A549 (cell line): ENCODE measurements at regions not wholly inside any gene's neighbourhood (a gene's known extent, or its start where the extent isn't known, plus 50 kb on each side); places are given as distances from the start of the nearest gene placed in this dataset.

Source experiments
- ATAC-seq, 2 experiments: fragments of 200-7000 bp in 1 of 2; fragments of >200 bp in 1 of 2; cut with Nextera tagmentation in 1 of 2; cut with Tn5 transposase in 1 of 2; 3 replicates each; pipeline versions ENCODE4 v1.8.0 to v1.9.1; 2018 to 2020; ENCODE audit warnings: mild to moderate bottlenecking in 1 of 2, moderate library complexity in 1 of 2
- CTCF ChIA-PET: fragments of 300-600 bp; sonication (Branson Sonifier 250); formaldehyde crosslinking; extraction: SDS; loops from one replicate; lab custom pipeline; 2021; ENCODE audit warnings: antibody characterized with exemption, inconsistent platforms; lab: Yijun Ruan, JAX
- POLR2A ChIA-PET: fragments of 350-600 bp; formaldehyde crosslinking; extraction: SDS; loops from one replicate; lab custom pipeline; 2021; ENCODE audit warnings: antibody characterized with exemption, inconsistent platforms; lab: Yijun Ruan, JAX
- DNase-seq, 2 experiments: peaks; one replicate each; pipeline versions ENCODE4 v3.0.0 to v3.0.0-alpha.2; 2011 to 2016; ENCODE audit warnings: low read depth in 1 of 2, low spot score in 1 of 2
- FAIRE-seq: peaks from 2 replicates; lab custom pipeline; 2011; peaks lifted over from hg19 to GRCh38; lab: Jason Lieb, UNC
- H3K27ac ChIP-seq, 2 experiments: fragments of >200 bp; sonication (Bioruptor Twin); formaldehyde crosslinking; 3 replicates each; pipeline ENCODE4 v1.5.1; 2016 to 2017
- H3K4me1 ChIP-seq: fragments of >200 bp; sonication (Bioruptor Twin); formaldehyde crosslinking; 3 replicates; pipeline ENCODE4 v1.6.1; 2016
- H3K4me2 ChIP-seq: fragments of >200 bp; sonication (Bioruptor Twin); formaldehyde crosslinking; 3 replicates; pipeline ENCODE4 v1.6.1; 2016
- H3K4me3 ChIP-seq: fragments of >200 bp; sonication (Bioruptor Twin); formaldehyde crosslinking; 3 replicates; pipeline ENCODE4 v1.5.1; 2016
- H3K9me3 ChIP-seq: fragments of >200 bp; sonication (Bioruptor Twin); formaldehyde crosslinking; 3 replicates; pipeline ENCODE4 v1.6.1; 2016
- ATOH8 ChIP-seq: fragments of 250-450 bp; sonication (Bioruptor Pico); IDR thresholded peaks from 2 replicates; pipeline ENCODE4 v1.5.0; 2020; ENCODE audit warnings: low read depth, mild to moderate bottlenecking, moderate library complexity
- BCL3 ChIP-seq: fragments of >200 bp; sonication (Bioruptor Twin); formaldehyde crosslinking; IDR thresholded peaks from 3 replicates; pipeline ENCODE4 v1.6.1; 2016
- CBX8 ChIP-seq: fragments of 200-600 bp; sonication (generic); IDR thresholded peaks from 2 replicates; pipeline ENCODE4 v1.6.1; 2016
- CEBPB ChIP-seq, 2 experiments: fragments of >200 bp in 1 of 2; sonication (Bioruptor Twin) in 1 of 2; formaldehyde crosslinking in 1 of 2; IDR thresholded peaks; 2 replicates each; pipeline ENCODE4 v1.6.1; 2012 to 2016
- CHD4 ChIP-seq: fragments of 200-600 bp; sonication (generic); IDR thresholded peaks from 2 replicates; pipeline ENCODE4 v1.6.1; 2016; ENCODE audit warnings: antibody characterized with exemption, mild to moderate bottlenecking, borderline replicate concordance
- EHF ChIP-seq: fragments of 250-450 bp; sonication (Bioruptor Pico); IDR thresholded peaks from 2 replicates; pipeline ENCODE4 v1.5.0; 2020; ENCODE audit warnings: mild to moderate bottlenecking
- ESRRA ChIP-seq: fragments of 150-350 bp; IDR thresholded peaks from 2 replicates; pipeline ENCODE4 v1.6.1; 2014; ENCODE audit warnings: mild to moderate bottlenecking, low read length, borderline replicate concordance
- FOSB ChIP-seq: fragments of 250-450 bp; sonication (Bioruptor Pico); IDR thresholded peaks from 2 replicates; pipeline ENCODE4 v1.5.0; 2020; ENCODE audit warnings: mild to moderate bottlenecking, moderate library complexity
- FOXS1 ChIP-seq: fragments of 250-450 bp; sonication (Bioruptor Pico); IDR thresholded peaks from 2 replicates; pipeline ENCODE4 v1.5.0; 2020; ENCODE audit warnings: mild to moderate bottlenecking, moderate library complexity
- HDAC2 ChIP-seq: fragments of 200-600 bp; sonication (generic); IDR thresholded peaks from 2 replicates; pipeline ENCODE4 v1.6.1; 2016
- HMGXB4 ChIP-seq: fragments of 250-450 bp; sonication (Bioruptor Pico); IDR thresholded peaks from 2 replicates; pipeline ENCODE4 v1.5.0; 2021; ENCODE audit warnings: mild to moderate bottlenecking, moderate library complexity, borderline replicate concordance
- HOXA7 ChIP-seq: fragments of 250-450 bp; sonication (Bioruptor Pico); IDR thresholded peaks from 2 replicates; pipeline ENCODE4 v1.5.0; 2020; ENCODE audit warnings: mild to moderate bottlenecking, moderate library complexity
- HOXB13 ChIP-seq: fragments of 250-450 bp; sonication (Bioruptor Pico); IDR thresholded peaks from 2 replicates; pipeline ENCODE4 v1.5.0; 2020; ENCODE audit warnings: low read depth, mild to moderate bottlenecking, moderate library complexity
- JUNB ChIP-seq: fragments of >200 bp; sonication (Bioruptor Twin); formaldehyde crosslinking; IDR thresholded peaks from 2 replicates; pipeline ENCODE4 v1.6.1; 2016
- POLR2A ChIP-seq: IDR thresholded peaks from 2 replicates; pipeline ENCODE4 v1.6.1; 2012; ENCODE audit warnings: mild to moderate bottlenecking, low read length
- SMC3 ChIP-seq: fragments of >200 bp; sonication (Bioruptor Twin); formaldehyde crosslinking; IDR thresholded peaks from 3 replicates; pipeline ENCODE4 v1.6.1; 2018; ENCODE audit warnings: inconsistent platforms
- USF2 ChIP-seq: fragments of 450-650 bp; IDR thresholded peaks from 2 replicates; pipeline ENCODE4 v1.6.1; 2014; ENCODE audit warnings: antibody characterized with exemption
- ZNF302 ChIP-seq: fragments of 250-450 bp; sonication (Bioruptor Pico); IDR thresholded peaks from 2 replicates; pipeline ENCODE4 v1.9.0; 2021; ENCODE audit warnings: inconsistent platforms, mild to moderate bottlenecking, moderate library complexity
- ZSCAN20 ChIP-seq: fragments of 250-450 bp; sonication (Bioruptor Pico); IDR thresholded peaks from 2 replicates; pipeline ENCODE4 v1.8.0; 2022; ENCODE audit warnings: mild to moderate bottlenecking, moderate library complexity
- WGBS: methylation state at CpG from one replicate; pipeline ENCODE4 v1.1.6; 2017; ENCODE audit errors: missing lambda C conversion rate; 5-methylcytosine and 5-hydroxymethylcytosine counted together
- TF ChIP-seq, protein P1 (sequence below): IDR thresholded peaks from 2 replicates; pipeline ENCODE4 v1.6.1; 2012

DNA sequence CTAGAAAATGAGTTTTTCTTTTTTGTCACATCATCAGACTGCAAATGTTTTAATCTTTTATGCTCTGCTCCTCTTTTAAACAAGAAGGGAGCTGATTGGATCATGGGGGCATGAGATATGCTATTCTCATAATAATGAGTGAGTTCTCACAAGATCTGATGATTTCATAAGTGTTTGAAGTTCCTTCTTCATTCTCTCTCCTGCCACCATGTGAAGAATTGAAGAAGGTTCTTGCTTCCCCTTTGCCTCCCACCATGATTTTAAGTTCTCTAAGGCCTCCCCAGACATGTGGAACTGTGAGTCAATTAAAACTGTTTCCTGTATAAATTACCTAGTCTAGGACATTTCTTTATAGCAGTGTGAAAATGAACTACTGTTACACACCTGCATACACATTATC is 218.2 kb downstream of the NRIP1 start (continued):
- no peak for TF ChIP-seq HMGXB4

GRCh38 chr21:14844001-14844400 is 220.8 kb downstream of the NRIP1 start:
- DNase-seq (no peak), FAIRE-seq (no peak), ATAC-seq (no peak)
- Histone ChIP-seq H3K4me1 (no peaks in the 10 kb centered on the region), H3K4me2 (no peak overlapping the region), H3K4me3 (no peak overlapping the region), H3K9me3 (peaks cover 3% of the 10 kb centered on the region; the same call in 2 of the 3 replicates), H3K27ac (no peak overlapping the region)
- POLR2A ChIA-PET = no interaction called here
- TF ChIP-seq HDAC2 = no peak
- TF ChIP-seq FOXS1 (CRISPR knock-in tag) = no peak
- no peak for TF ChIP-seq CBX8
- TF ChIP-seq SMC3 = no peak
- TF ChIP-seq ATOH8 = no peak
- TF ChIP-seq HOXB13 (CRISPR knock-in tag) = no peak
- TF ChIP-seq FOSB (CRISPR knock-in tag) = no peak
- TF ChIP-seq, protein P1, sequence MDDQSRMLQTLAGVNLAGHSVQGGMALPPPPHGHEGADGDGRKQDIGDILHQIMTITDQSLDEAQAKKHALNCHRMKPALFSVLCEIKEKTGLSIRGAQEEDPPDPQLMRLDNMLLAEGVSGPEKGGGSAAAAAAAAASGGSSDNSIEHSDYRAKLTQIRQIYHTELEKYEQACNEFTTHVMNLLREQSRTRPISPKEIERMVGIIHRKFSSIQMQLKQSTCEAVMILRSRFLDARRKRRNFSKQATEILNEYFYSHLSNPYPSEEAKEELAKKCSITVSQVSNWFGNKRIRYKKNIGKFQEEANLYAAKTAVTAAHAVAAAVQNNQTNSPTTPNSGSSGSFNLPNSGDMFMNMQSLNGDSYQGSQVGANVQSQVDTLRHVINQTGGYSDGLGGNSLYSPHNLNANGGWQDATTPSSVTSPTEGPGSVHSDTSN = no peak
- no peak for TF ChIP-seq USF2
- no peak for TF ChIP-seq ZNF302 (CRISPR knock-in tag)
- no peak for TF ChIP-seq ESRRA
- no peak for TF ChIP-seq BCL3
- no peak for TF ChIP-seq POLR2A
- TF ChIP-seq JUNB = no peak
- no peak for TF ChIP-seq CHD4
- no peak for TF ChIP-seq ZSCAN20 (CRISPR knock-in tag)
- CTCF ChIA-PET = no interaction called here

GRCh38 chr21:14842601-14843000 is 222.2 kb downstream of the NRIP1 start:
- Histone ChIP-seq H3K4me2 (no peak overlapping the region), H3K4me3 (no peak overlapping the region), H3K9me3 (peaks cover 3% of the 10 kb centered on the region; the same call in 2 of the 3 replicates), H3K27ac (no peak overlapping the region), H3K4me1 (no peaks in the 10 kb centered on the region)
- WGBS = 57% methylated on average over 3 of the region's 3 CpGs
- no peak for DNase-seq
- CTCF ChIA-PET = no interaction called here
- ATAC-seq = no peak
- POLR2A ChIA-PET = no interaction called here
- TF ChIP-seq EHF = no peak
- TF ChIP-seq HMGXB4 = no peak
- TF ChIP-seq CEBPB (IDR thresholded peaks at IDR 0.05) = no peak
- no peak for TF ChIP-seq USF2
- TF ChIP-seq CBX8 = no peak
- TF ChIP-seq HOXA7 (CRISPR knock-in tag) = no peak
- TF ChIP-seq FOXS1 (CRISPR knock-in tag) = no peak
- no peak for TF ChIP-seq ESRRA
- no peak for FAIRE-seq
